ENCODE measurements at regions not wholly inside any gene's neighbourhood (a gene's known extent, or its start where the extent isn't known, plus 50 kb on each side); places are given as distances from the start of the nearest gene placed in this dataset.

- CTCF ChIA-PET, result interaction anchor here (0.8 to 1.0 kb wide), 2 partner anchors 9 to 11 kb away, joined by 3 read pairs; no protein-coding TSS in a partner anchor
Measured at GRCh38 chr21:28090546-28090945, 902.1 kb downstream of the LTN1 start.

More at GRCh38 chr21:28090546-28090945, 902.1 kb downstream of the LTN1 start:
- Histone ChIP-seq H3K36me3 (ENCODE audit: control insufficient read depth in 2 of 2, extremely low read depth in 1 of 2, insufficient read depth in 2 of 2, low read length in 2 of 2) (no peaks in the 10 kb centered on the region), H4K20me1 (replicated peaks; ENCODE audit: control insufficient read depth, extremely low read depth, insufficient read depth, low read length) (no peaks in the 10 kb centered on the region), H3K9ac (replicated peaks; ENCODE audit: extremely low read depth, insufficient read depth, low read length) (no peak overlapping the region), H3K4me2 (ENCODE audit: insufficient read depth, low read length) (no peak overlapping the region), H3K4me1 (ENCODE audit: control insufficient read depth, extremely low read depth, insufficient read depth, low read length) (no peaks in the 10 kb centered on the region), H2AFZ (ENCODE audit: low read depth, low read length) (no peak overlapping the region), H3K27me3 (ENCODE audit: control insufficient read depth in 2 of 2, insufficient read depth in 2 of 2, low read length in 2 of 2) (no peaks in the 10 kb centered on the region), H3K9me3 (replicated peaks; ENCODE audit: control insufficient read depth, insufficient read depth, low read length) (no peaks in the 10 kb centered on the region), H3K27ac (ENCODE audit: insufficient read depth, low read depth, low read length) (no peak overlapping the region), H3K4me3 (replicated peaks in 1 of 3; ENCODE audit: insufficient read depth in 1 of 3, low read depth in 1 of 3, low read length in 3 of 3) (no peak overlapping the region), H3K9me1 (replicated peaks; ENCODE audit: control insufficient read depth, extremely low read depth, insufficient read depth, low read length) (no peaks in the 10 kb centered on the region), H3K79me2 (ENCODE audit: control insufficient read depth, insufficient read depth, low read length) (no peaks in the 10 kb centered on the region)
- no TSS peak for BruUV-seq (replicated peaks)
- FAIRE-seq (no peak), DNase-seq (ENCODE audit: low read depth, low spot score) (no peak)
- TF ChIP-seq JUN (IDR thresholded peaks at IDR 0.05; ENCODE audit: borderline replicate concordance, insufficient read depth, insufficient read length, low read depth), result no peak
- no peak for TF ChIP-seq POLR2A (IDR thresholded peaks at IDR 0.05; ENCODE audit: low read depth, low read length)
- TF ChIP-seq GATA2 (IDR thresholded peaks at IDR 0.05; ENCODE audit: insufficient read depth, insufficient read length, low read depth, low read length), result no peak
- no peak for TF ChIP-seq MAX (IDR thresholded peaks at IDR 0.05; ENCODE audit: insufficient read depth, insufficient read length)
- TF ChIP-seq POLR2AphosphoS5 (IDR thresholded peaks at IDR 0.05; ENCODE audit: insufficient read depth, low read depth, low read length), result no peak
- no peak for TF ChIP-seq MYC (IDR thresholded peaks at IDR 0.05; ENCODE audit: low read depth, low read length)
- TF ChIP-seq EZH2 (IDR thresholded peaks at IDR 0.05; ENCODE audit: borderline replicate concordance, low read depth, low read length, severe bottlenecking), result no peak
- no peak for TF ChIP-seq FOS (IDR thresholded peaks at IDR 0.05; ENCODE audit: borderline replicate concordance, insufficient read depth, low read length)
- TF ChIP-seq CTCF (IDR thresholded peaks at IDR 0.05; ENCODE audit: extremely low read depth in 1 of 2, insufficient read depth in 1 of 2, low read depth in 1 of 2, low read length in 2 of 2), result no peak
- intact Hi-C loops (cut with micrococcal nuclease) (no loop called here), dilution Hi-C loops (cut with MboI; ENCODE audit: extremely low pct_ligation_motif_present, low sequenced_read_pairs) (no loop called here)
- POLR2A ChIA-PET, result no interaction called here
